Activated naive CD4-positive, alpha-beta T cell treated with Interleukin-2 at 50 U/mL for 16 hours (primary cell): ENCODE measurements at regions not wholly inside any gene's neighbourhood (a gene's known extent, or its start where the extent isn't known, plus 50 kb on each side); places are given as distances from the start of the nearest gene placed in this dataset.

Experiments used
- DNase-seq: peaks from one replicate; pipeline ENCODE4 v3.0.0-alpha.2; 2020

GRCh38 chr17:79520167-79521165, 90.4 kb downstream of the RBFOX3 start:
- DNase-seq, result no peak

- DNase-seq, result no peak
Measured at GRCh38 chr17:79519601-79520000, 91.2 kb downstream of the RBFOX3 start.

GRCh38 chr17:79518585-79519523, 92.0 kb downstream of the RBFOX3 start:
- no peak for DNase-seq

GRCh38 chr17:79517827-79518584, 92.8 kb downstream of the RBFOX3 start:
- DNase-seq, result no peak

- no peak for DNase-seq
Measured at GRCh38 chr17:79515646-79516571, 94.9 kb downstream of the RBFOX3 start.

- no peak for DNase-seq
Measured at GRCh38 chr17:79515110-79515509, 95.7 kb downstream of the RBFOX3 start.

GRCh38 chr17:79513820-79514535, 96.9 kb downstream of the RBFOX3 start:
- DNase-seq, result no peak

- DNase-seq, result no peak
Measured at GRCh38 chr17:79513206-79513605, 97.6 kb downstream of the RBFOX3 start.

GRCh38 chr17:79511471-79511870, 99.4 kb downstream of the RBFOX3 start:
- no peak for DNase-seq

GRCh38 chr17:79510071-79510470, 100.8 kb downstream of the RBFOX3 start:
- DNase-seq, result no peak

- no peak for DNase-seq
Measured at GRCh38 chr17:79509490-79509889, 101.4 kb downstream of the RBFOX3 start.

GRCh38 chr17:79509008-79509407, 101.8 kb downstream of the RBFOX3 start:
- no peak for DNase-seq

- DNase-seq, result no peak
Measured at GRCh38 chr17:79508291-79508716, 102.5 kb downstream of the RBFOX3 start.

GRCh38 chr17:79506955-79507354, 103.9 kb downstream of the RBFOX3 start:
- DNase-seq, result no peak

GRCh38 chr17:79506150-79506870, 104.5 kb downstream of the RBFOX3 start:
- DNase-seq, result no peak

- no peak for DNase-seq
Measured at GRCh38 chr17:79505199-79505598, 105.7 kb downstream of the RBFOX3 start.

GRCh38 chr17:79504181-79504605, 106.7 kb downstream of the RBFOX3 start:
- no peak for DNase-seq

- no peak for DNase-seq
Measured at GRCh38 chr17:79503126-79503839, 107.6 kb downstream of the RBFOX3 start.

GRCh38 chr17:79501910-79502309, 108.9 kb downstream of the RBFOX3 start:
- DNase-seq, result no peak
